GM18499 (cell line): ENCODE measurements at regions not wholly inside any gene's neighbourhood (a gene's known extent, or its start where the extent isn't known, plus 50 kb on each side); places are given as distances from the start of the nearest gene placed in this dataset.
"Not testable (repeated sequence)": the region's sequence is repeated elsewhere in the genome, so short reads cannot be mapped to it uniquely, and the experiment has no call there.

Experiments
- ATAC-seq: cut with Tn5 transposase; IDR thresholded peaks from one replicate; pipeline ENCODE4 v1.9.1; 2021; ENCODE audit warnings: moderate number of reproducible peaks; ENCODE audit not compliant: insufficient read depth, unreplicated experiment

DNA sequence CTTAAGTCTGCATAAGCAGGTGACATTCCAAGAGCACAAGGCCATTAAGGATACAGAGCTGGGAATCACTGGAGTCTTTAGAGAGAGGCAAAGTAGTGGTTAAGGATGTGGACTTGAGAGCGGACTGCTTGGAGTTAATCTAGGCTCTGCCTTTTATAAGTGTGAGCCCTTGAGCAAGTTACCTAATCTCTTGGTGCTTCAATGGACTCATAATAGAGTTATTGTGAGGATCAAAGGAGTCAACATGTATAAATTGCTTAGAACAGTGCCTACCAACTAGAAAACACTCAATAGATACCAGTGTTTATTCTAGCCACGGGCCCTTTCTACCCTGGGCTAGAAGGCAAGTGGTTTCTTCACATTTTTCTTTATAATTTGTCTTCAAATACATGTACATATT lies 819.4 kb downstream of the NR2F1-AS1 start:
- no peak for ATAC-seq

- ATAC-seq: no peak
These were observed 820.5 kb downstream of the NR2F1-AS1 start for GRCh38 chr5:92760550-92760949.

GRCh38 chr5:92758552-92758951 lies 822.5 kb downstream of the NR2F1-AS1 start:
- no peak for ATAC-seq

DNA sequence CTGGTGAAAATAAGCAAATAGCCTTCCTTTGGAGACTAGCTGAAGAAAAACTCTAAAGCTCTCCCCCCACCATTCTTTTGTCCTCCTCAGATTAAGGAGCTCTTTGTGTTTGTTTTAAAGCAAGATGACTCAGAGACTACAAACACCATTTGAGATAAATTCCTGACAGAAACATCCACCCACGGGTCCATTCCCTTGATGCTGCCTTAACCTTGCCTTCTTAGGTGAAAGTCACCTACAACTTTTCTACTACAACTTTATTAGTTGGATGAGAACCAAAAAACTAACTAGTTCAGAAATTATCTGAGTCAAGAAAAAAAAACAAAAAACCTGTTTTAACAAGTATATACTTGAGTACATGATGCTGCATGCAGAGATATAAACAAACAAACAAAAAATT lies 831.1 kb downstream of the NR2F1-AS1 start:
- no peak for ATAC-seq

GRCh38 chr5:92748072-92748676 lies 832.8 kb downstream of the NR2F1-AS1 start:
- no peak for ATAC-seq

DNA sequence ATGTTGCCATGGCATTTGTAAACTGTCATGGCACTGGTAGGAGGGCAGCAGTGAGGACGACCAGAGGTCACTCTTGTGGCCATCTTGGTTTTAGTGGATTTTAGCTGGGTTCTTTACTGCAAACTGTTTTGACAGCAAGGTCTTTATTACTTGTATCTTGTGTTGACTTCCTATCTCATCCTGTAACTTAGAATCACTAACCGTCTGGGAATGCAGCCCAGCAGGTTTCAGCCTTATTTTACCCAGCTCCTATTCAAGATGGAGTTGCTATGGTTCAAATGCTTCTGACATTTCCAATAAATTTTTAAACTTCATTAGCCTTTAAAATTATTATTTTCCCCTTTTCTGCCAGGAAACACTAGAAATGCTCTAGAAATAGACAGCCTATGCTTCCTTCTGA lies 839.1 kb downstream of the NR2F1-AS1 start:
- ATAC-seq: no peak

GRCh38 chr5:92734211-92734940 lies 846.6 kb downstream of the NR2F1-AS1 start:
- no peak for ATAC-seq

GRCh38 chr5:92730486-92730885 lies 850.5 kb downstream of the NR2F1-AS1 start:
- ATAC-seq: no peak

DNA sequence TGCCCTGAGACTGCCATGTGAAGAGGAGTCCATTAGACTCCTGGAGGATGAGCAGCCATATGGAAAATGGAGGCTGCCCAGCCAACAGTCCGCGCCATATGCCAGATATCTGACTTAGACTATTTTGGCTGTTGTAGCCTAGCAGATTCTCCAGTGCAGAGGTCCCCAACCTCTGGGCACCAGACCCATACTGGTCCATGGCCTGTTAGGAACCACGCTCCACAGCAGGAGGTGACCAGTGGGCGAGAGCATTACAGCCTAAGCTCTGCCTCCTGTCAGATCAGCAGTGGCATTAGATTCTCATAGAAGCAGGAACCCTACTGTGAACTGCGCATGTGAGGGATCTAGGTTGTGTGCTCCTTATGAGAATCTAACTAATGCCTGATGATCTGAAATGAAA lies 851.9 kb downstream of the NR2F1-AS1 start:
- ATAC-seq: no peak

GRCh38 chr5:92715946-92716520 lies 865.0 kb downstream of the NR2F1-AS1 start:
- no peak for ATAC-seq

DNA sequence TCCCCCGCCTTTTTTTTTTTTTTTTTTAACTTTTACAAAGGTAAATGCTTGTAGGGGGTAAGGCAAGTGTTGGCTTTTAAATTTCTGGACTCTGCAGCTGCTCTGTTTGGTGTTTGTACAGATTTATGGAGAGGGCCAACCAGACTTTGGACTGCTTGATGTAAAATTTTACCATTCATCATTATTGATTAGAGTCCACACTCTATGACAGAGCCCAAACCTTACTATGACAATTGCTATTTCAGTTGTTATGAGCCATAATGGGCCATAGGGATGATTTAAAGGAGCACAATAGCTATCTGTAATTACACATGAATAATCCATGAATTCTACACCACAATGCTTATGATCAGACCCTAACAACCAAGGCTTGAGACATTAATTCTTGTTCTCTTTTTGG lies 867.2 kb downstream of the NR2F1-AS1 start:
- ATAC-seq: no peak

- no peak for ATAC-seq
These were observed 867.7 kb downstream of the NR2F1-AS1 start for GRCh38 chr5:92713335-92713743.

- no peak for ATAC-seq
These were observed 869.1 kb downstream of the NR2F1-AS1 start for GRCh38 chr5:92711956-92712355.

DNA sequence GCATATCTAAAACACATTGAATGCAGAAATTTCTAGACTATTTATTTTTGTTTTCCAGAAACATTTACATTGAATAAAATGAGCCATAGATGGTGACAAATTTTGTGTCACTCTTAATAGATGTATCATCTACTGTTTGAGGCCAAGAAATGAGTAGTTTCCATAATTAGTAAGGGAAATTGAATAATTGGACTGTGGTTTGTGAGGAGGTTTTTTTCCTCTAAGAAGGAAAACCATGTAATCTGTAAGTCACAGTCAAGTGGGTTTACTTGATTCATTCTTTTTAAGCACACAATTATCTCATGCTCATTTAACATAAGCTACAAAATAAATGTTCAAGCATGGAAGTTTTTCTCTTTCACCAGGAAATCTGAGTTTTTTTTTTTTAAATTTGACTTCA lies 876.4 kb downstream of the NR2F1-AS1 start:
- ATAC-seq: no peak

DNA sequence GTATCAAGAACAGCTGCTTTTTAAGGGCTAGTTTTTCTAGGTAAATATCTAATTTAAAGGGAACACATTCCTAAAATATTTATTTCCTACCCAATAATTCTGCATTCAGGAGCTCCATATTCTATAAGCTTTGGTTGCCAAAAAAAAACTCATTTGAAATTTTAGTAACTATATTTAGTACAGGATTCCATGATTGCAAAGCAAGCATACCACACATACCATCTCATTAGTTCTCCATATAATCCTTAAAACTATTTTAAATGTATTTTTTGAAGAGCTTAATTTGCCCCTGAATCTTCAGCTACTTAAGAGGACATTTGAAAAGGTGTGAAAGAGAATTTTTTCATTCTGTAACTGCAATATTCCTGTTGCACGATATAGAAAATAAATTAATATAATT lies 877.0 kb downstream of the NR2F1-AS1 start:
- ATAC-seq: no peak

DNA sequence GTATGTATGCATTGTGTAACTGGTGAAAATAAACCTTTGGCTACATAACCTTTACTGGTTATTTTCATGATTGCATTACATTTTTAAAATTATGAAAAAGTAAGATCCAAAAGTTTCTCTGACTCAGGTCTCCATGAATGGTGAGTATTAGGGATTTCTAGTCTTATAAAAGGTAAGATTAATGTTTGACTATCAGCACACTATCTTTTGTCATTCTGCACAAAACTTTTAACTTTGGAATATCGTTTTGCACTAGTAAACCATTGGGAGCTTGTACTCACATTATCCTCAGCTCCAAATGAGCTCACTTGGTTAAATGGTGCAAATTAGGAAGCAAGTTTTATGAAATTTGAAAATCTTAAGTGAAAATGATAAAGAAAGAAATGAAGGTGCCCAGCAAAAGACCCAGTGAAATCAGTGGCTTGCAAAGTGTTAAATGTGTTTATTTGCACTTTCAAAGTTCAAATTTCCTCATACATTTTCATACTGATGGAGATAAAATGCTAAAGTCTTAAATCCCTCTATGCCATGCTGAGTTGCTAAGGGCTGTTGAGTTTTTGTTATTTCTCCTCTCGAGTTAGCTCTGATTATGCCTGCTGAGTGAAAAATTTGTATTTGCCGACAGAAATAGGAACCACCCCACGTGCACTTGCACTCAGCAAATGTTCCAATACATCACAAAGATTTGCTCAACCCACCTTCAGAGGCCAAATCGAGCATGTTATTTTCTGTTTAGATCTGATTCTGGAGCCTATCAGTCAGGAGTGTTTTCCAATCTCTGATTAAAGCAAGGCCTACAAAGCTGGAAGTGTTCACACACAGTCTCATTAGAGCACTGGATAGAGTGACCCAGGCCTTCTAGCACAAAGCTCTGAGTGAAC lies 885.7 kb downstream of the NR2F1-AS1 start:
- ATAC-seq: no peak

DNA sequence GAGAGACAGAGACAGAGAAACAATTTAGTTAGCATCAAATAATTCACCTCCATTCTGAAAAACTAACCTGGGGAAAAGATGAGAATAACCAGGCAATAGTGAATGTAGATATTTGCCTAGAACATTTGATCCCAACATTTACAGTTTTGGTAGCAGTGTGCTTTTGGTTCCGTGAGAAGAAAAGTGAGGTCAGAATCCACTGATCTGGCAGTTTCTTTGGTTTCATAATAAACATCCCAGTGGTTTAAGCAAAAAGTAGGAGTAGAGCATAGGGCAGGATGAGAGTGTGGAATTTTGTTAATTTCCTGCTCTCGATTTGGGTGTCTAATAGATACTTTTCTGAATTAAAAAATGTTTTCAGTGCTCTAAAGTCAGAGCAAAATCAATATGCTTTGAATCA lies 887.0 kb downstream of the NR2F1-AS1 start:
- no peak for ATAC-seq

DNA sequence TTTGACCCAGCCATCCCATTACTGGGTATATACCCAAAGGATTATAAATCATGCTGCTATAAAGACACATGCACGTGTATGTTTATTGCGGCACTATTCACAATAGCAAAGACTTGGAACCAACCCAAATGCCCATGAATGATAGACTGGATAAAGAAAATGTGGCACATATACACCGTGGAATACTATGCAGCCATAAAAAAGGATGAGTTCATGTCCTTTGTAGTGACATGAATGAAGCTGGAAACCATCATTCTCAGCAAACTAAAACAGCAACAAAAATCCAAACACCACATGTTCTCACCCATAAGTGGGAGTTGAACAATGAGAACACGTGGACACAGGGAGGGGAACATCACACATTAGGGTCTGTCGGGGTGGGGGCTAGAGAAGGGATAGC lies 889.1 kb downstream of the NR2F1-AS1 start:
- ATAC-seq: not testable (repeated sequence)

- no peak for ATAC-seq
These were observed 892.9 kb downstream of the NR2F1-AS1 start for GRCh38 chr5:92687821-92688722.

GRCh38 chr5:92678640-92679039 lies 902.4 kb downstream of the NR2F1-AS1 start:
- ATAC-seq: no peak
